ENCODE measurements at regions not wholly inside any gene's neighbourhood (a gene's known extent, or its start where the extent isn't known, plus 50 kb on each side); places are given as distances from the start of the nearest gene placed in this dataset.
A peak's percentile ranks its signal among the peaks of the same experiment; 100 is the strongest.

DNA sequence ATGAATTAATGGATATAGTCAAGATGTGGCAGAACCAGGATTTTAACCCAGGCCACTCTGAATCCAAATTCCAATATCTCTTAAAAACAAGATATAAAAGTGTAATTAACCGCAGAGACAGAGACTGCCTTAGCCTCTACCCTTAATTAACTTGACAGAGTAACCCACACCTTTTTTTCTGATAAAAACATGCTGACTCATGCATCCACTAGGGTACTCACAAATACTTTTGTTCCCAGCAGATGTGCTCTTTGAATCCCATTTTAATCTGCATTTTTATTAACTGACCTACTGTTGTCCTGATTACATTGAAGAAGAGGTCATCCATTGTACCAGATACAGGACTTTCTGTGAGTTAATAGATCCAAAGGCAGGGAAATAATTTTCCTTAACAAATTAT lies 278.3 kb downstream of the CHL1 start:
- in situ Hi-C loops (cut with HindIII; ENCODE audit: extremely low pct_ligation_motif_present, low pct_unique_long_range_greater_than_20kb) (no loop called here), intact Hi-C loops (cut with micrococcal nuclease; ENCODE audit: unreplicated experiment) (no loop called here)
- no peak for ATAC-seq

GRCh38 chr3:480070-480469 lies 283.5 kb downstream of the CHL1 start:
- ATAC-seq: no peak
- H3K36me3 ChIP-seq (replicated peaks in 1 of 2; ENCODE audit: control insufficient read depth in 1 of 2, insufficient read depth in 2 of 2, low read length in 2 of 2): no peaks in the 10 kb centered on the region
- no peak overlapping the region for H2AFZ ChIP-seq (ENCODE audit: low read length)
- DNase-seq (ENCODE audit: low spot score): no peak
- no peaks in the 10 kb centered on the region for H3K79me2 ChIP-seq (ENCODE audit: insufficient read depth, low read length)
- POLR2A ChIA-PET: no interaction called here
- TF ChIP-seq ZNF776 (CRISPR knock-in tag; IDR thresholded peaks at IDR 0.05): no peak
- no peak for TF ChIP-seq HNF4G (IDR thresholded peaks at IDR 0.05; ENCODE audit: borderline replicate concordance, low read depth, low read length)
- TF ChIP-seq HNF4G (CRISPR knock-in tag; IDR thresholded peaks at IDR 0.05; ENCODE audit: borderline replicate concordance, low read depth): no peak
- no peak for TF ChIP-seq U2AF2 (IDR thresholded peaks at IDR 0.05; ENCODE audit: low read depth, low read length)
- TF ChIP-seq ZNF333 (CRISPR knock-in tag; IDR thresholded peaks at IDR 0.05; ENCODE audit: borderline replicate concordance): no peak
- TF ChIP-seq ZSCAN31 (CRISPR knock-in tag; IDR thresholded peaks at IDR 0.05; ENCODE audit: low read depth): no peak
- TF ChIP-seq REL (CRISPR knock-in tag; conservative IDR thresholded peaks at IDR 0.05): no peak
- TF ChIP-seq HNRNPH1 (optimal IDR thresholded peaks at IDR 0.05; ENCODE audit: low read depth, low read length): no peak
- TF ChIP-seq GATA4 (IDR thresholded peaks at IDR 0.05; ENCODE audit: borderline replicate concordance, low read depth): no peak
- peaks cover 71% of the 10 kb centered on the region for H3K9me3 ChIP-seq (ENCODE audit: low read length)
- in situ Hi-C loops (cut with HindIII; ENCODE audit: extremely low pct_ligation_motif_present, low pct_unique_long_range_greater_than_20kb): no loop called here
- CTCF ChIA-PET (ENCODE audit: low intra/inter-chr PET ratio, low total read pairs): no interaction called here
- no peaks in the 10 kb centered on the region for H3K4me1 ChIP-seq (ENCODE audit: insufficient read depth, low read length)
- no peak overlapping the region for H3K4me2 ChIP-seq (ENCODE audit: low read depth, low read length)
- FAIRE-seq: no peak
- no peak overlapping the region for H3K4me3 ChIP-seq (replicated peaks in 1 of 3; ENCODE audit: insufficient read depth in 1 of 3, low read depth in 2 of 3, low read length in 3 of 3)
- H3K9ac ChIP-seq (ENCODE audit: insufficient read depth, low read depth, low read length): no peak overlapping the region
- no TSS peak for BruUV-seq (replicated peaks)
- WGBS (ENCODE audit: low lambda C conversion rate): 0% methylated on average over 1 of the region's 1 CpG
- intact Hi-C loops (cut with micrococcal nuclease; ENCODE audit: unreplicated experiment): no loop called here
- no peaks in the 10 kb centered on the region for H4K20me1 ChIP-seq (ENCODE audit: insufficient read depth, low read length)
- H3K27ac ChIP-seq (ENCODE audit: extremely low read length, insufficient read depth, low read length): no peak overlapping the region
- no peaks in the 10 kb centered on the region for H3K27me3 ChIP-seq (ENCODE audit: control insufficient read depth in 1 of 2, insufficient read depth in 2 of 2, low read length in 2 of 2)

More for the DNA sequence above, 278.3 kb downstream of the CHL1 start:
- Histone ChIP-seq H3K36me3 (replicated peaks in 1 of 2; ENCODE audit: control insufficient read depth in 1 of 2, insufficient read depth in 2 of 2, low read length in 2 of 2) (no peaks in the 10 kb centered on the region), H4K20me1 (ENCODE audit: insufficient read depth, low read length) (no peaks in the 10 kb centered on the region), H3K4me2 (ENCODE audit: low read depth, low read length) (no peak overlapping the region), H3K9ac (ENCODE audit: insufficient read depth, low read depth, low read length) (no peak overlapping the region), H3K4me1 (ENCODE audit: insufficient read depth, low read length) (no peaks in the 10 kb centered on the region), H3K79me2 (ENCODE audit: insufficient read depth, low read length) (no peaks in the 10 kb centered on the region), H3K9me3 (ENCODE audit: low read length) (peaks cover 86% of the 10 kb centered on the region), H3K27me3 (ENCODE audit: control insufficient read depth in 1 of 2, insufficient read depth in 2 of 2, low read length in 2 of 2) (no peaks in the 10 kb centered on the region), H3K4me3 (replicated peaks in 1 of 3; ENCODE audit: insufficient read depth in 1 of 3, low read depth in 2 of 3, low read length in 3 of 3) (no peak overlapping the region), H3K27ac (ENCODE audit: extremely low read length, insufficient read depth, low read length) (no peak overlapping the region), H2AFZ (ENCODE audit: low read length) (no peak overlapping the region)
- CTCF ChIA-PET (ENCODE audit: low intra/inter-chr PET ratio, low total read pairs): no interaction called here
- TF ChIP-seq MAFK (conservative IDR thresholded peaks at IDR 0.05 in 1 of 2, IDR thresholded peaks at IDR 0.05 in 1 of 2; ENCODE audit: low read length in 2 of 2): peak; percentile 28 to 46; a peak in 3 of 4 replicates
- no peak for TF ChIP-seq ZNF143 (CRISPR knock-in tag; IDR thresholded peaks at IDR 0.05)
- peak; percentile 11; the same call in 1 of the 2 replicates for TF ChIP-seq MAFF (IDR thresholded peaks at IDR 0.05; ENCODE audit: low read depth, low read length)
- peak; percentile 18; the same call in 1 of the 2 replicates for TF ChIP-seq NFE2L2 (IDR thresholded peaks at IDR 0.05; ENCODE audit: low read length)
- POLR2A ChIA-PET: no interaction called here
- FAIRE-seq: no peak
- 13% methylated on average over 1 of the region's 1 CpG for WGBS (ENCODE audit: low lambda C conversion rate)
- BruUV-seq (replicated peaks): no TSS peak
- DNase-seq (ENCODE audit: low spot score): no peak

All from HepG2 (cell line).